GM18508 (cell line): ENCODE measurements at regions not wholly inside any gene's neighbourhood (a gene's known extent, or its start where the extent isn't known, plus 50 kb on each side); places are given as distances from the start of the nearest gene placed in this dataset.
"Not testable (repeated sequence)": the region's sequence is repeated elsewhere in the genome, so short reads cannot be mapped to it uniquely, and the experiment has no call there.

ENCODE experiments used
- ATAC-seq: cut with Tn5 transposase; IDR thresholded peaks from one replicate; pipeline ENCODE4 v1.9.1; 2021; ENCODE audit warnings: moderate number of reproducible peaks; ENCODE audit not compliant: insufficient read depth, unreplicated experiment

GRCh38 chr1:219863816-219864215 lies 64.5 kb downstream of the SLC30A10 start:
- ATAC-seq = not testable (repeated sequence)

- ATAC-seq = no peak
These were observed 66.0 kb downstream of the SLC30A10 start for GRCh38 chr1:219862366-219862765.

DNA sequence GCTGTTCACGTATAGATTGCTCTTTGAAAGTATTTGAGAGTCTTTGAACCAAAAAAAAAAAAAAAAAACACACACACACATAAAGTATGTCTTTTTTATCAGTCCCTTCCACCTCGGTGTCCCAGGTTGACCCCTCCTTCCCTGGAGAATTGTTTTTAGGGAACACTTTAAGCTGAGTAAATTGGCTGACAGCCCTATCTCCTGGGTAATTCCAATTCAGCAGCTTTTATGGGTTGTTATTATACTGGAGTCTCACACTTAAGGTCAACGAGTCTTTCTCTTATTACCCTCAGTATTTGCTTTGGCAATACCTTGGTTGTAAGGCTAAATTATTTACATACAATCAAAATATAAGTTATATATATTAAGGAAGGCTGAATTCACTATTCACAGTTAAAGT lies 69.4 kb downstream of the SLC30A10 start:
- ATAC-seq = no peak

DNA sequence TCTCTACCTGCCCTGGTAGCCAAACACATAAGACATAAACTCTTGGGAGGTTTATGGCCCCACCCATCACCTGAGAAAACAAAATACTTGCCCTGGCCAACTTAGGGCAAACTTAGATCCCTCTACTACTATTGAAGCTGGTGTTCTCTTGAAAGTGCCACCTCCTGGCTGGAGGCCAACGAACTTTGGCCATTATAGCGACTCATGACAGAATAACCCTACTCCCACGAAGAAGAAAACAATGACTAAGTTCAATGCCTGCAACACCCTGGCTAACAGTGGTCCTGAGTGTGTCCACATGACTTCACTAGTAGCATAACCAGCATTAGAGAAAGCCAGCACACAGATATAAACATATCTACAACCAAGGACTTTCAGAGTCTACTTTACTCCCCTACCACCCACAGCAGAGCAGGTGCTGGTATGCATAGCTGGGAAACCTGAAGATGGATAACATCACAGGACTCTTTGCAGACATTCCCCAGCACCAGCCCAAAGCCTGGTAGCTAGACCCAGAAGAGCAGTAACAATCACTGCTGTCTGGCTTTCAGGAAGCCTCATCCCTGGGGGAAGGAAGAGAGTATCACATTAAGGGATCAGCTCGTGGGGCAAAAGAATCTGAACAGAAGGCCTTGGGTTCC lies 81.0 kb downstream of the SLC30A10 start:
- ATAC-seq = no peak

- not testable (repeated sequence) for ATAC-seq
These were observed 88.8 kb downstream of the SLC30A10 start for GRCh38 chr1:219839595-219839994.

- ATAC-seq = no peak
These were observed 90.4 kb downstream of the SLC30A10 start for GRCh38 chr1:219837994-219838294.

GRCh38 chr1:219837274-219837993 lies 90.9 kb downstream of the SLC30A10 start:
- ATAC-seq = no peak

GRCh38 chr1:219834314-219834917 lies 93.9 kb downstream of the SLC30A10 start:
- ATAC-seq = no peak

- no peak for ATAC-seq
These were observed 95.0 kb downstream of the SLC30A10 start for GRCh38 chr1:219833214-219833815.

DNA sequence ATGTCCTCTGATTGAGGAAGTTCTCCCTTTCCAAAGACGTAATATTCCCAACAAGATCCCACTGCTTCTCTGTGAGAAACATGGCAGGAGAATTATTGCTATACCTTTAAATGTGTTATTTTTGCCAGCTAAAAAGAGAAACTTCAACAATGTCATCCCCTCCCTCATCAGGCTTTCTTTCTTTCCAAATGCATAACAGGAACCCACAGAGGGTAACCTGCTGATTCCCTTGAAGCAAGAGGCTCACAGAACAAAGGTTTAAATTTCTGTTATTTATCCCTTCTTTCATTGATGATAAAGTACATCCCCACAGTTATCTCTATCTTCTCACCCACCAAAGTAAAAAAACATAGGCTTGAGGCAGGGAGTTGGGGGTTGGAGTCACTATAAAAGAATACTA lies 102.1 kb downstream of the SLC30A10 start:
- no peak for ATAC-seq

- no peak for ATAC-seq
These were observed 103.0 kb downstream of the SLC30A10 start for GRCh38 chr1:219825355-219825754.

DNA sequence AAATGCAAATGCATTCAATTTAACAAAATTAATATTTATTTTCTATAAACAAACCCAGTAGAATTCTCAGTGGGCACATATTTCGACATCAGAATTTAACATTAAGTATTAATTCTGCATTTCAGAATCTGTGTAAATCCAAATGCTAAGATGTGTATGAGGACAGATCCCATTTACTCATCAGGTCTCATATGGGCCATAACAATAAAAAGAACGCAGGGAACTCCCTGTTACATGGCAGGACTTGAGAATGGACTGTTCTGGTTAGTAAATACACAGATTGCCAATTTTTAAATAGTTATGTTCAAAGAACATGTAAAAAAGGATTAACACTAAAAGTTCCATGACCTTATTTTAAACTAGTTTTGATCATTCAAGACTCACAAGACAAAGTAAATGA lies 104.0 kb downstream of the SLC30A10 start:
- no peak for ATAC-seq

DNA sequence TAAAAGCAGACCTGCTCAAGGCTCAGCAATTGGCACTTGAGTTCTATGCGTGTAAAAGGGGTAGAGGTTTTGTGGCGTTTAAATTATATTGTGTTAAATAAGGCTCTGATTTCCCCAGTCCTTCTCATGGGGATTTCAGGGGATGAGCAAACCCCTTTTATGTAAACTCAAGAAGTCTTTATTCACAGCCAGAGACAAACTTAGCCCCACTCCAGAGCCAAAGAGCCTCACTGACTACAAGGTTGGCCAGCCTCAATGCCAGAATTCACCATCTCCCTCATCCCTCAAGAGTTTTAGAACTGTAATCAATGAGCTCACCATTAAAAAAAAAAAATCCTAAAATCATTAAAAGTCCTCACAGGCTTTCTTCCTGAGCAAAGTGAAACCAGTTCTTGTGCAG lies 107.8 kb downstream of the SLC30A10 start:
- no peak for ATAC-seq

GRCh38 chr1:219817914-219818313 lies 110.4 kb downstream of the SLC30A10 start:
- no peak for ATAC-seq

- no peak for ATAC-seq
These were observed 115.1 kb downstream of the SLC30A10 start for GRCh38 chr1:219813294-219813693.

GRCh38 chr1:219812491-219813203 lies 115.7 kb downstream of the SLC30A10 start:
- ATAC-seq = peak; percentile 64

DNA sequence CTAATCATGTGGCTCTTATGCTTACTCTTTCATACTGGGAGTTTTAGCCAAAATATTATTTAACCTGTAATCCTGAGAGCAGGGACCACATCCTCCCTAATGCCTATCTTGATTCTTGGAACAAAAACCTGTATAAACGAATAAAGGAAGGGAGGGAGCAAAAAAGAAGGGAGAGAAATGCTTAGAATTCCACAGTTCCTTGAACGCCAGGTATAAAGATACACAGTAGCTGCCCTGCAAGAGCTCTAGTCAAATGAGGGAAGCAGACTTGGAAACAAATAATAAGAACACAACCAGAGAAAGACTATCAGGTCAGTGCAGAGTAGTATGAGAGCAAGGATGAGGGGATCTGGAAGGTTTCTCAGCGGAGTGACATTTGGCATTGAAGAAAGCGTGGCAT lies 116.3 kb downstream of the SLC30A10 start:
- ATAC-seq = no peak

- ATAC-seq = no peak
These were observed 117.9 kb downstream of the SLC30A10 start for GRCh38 chr1:219810451-219810850.

DNA sequence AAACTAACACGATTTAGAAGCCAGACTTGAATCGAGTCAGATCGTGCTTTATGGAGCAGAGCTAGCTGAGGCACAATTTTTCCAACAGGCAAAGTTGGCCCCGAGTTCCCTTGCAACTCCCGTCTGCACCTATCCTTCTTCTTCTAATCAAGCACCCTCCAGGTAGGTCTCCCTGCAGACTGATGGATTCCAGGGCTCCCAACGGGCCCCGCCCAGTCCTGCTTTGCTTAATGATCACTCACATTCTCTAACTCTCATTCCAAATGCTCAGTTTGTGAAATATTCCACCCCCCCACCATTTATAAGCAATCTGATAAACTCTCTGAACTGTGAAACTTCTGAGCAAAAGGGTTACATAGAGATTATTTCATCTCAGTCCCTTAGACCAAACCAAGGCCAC lies 119.6 kb downstream of the SLC30A10 start:
- no peak for ATAC-seq

DNA sequence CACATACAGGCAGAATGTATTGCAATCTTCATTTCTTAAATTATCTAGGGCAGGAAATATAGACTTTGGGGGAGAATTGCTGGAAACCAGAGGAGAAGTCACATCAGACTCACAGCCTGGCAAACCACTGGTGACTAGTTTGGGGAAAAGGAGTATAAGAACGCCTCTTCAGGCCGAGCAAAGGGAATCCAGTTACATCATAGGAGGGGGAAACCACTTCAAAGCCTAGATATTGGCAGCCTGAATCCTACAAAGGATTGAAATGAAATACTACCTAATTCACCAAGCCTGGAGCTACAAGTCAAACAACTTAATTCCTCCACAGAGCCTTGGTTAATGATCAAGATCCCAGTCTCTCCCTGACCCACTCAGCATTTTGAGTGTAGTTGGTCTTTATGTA lies 121.7 kb downstream of the SLC30A10 start:
- no peak for ATAC-seq

DNA sequence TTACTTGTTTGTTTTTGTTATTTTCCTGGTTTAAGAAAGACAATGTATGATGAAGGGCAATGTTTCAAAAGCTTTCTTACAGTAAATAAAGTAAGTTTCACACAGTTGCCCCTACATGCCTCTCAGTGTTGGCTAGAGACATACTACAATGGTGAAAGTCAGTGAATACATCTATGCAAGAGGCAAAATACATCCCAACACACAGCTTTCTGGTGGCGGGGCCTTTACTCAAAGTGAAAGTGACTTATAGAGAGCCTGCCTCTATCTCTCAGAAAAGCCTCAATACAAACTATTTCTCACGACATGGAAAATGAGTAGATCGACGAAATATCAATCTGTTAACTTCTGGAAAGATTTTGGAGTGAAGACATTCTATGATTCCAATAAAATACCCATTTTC lies 122.3 kb downstream of the SLC30A10 start:
- ATAC-seq = no peak
